AG04450 (cell line): ENCODE measurements at regions not wholly inside any gene's neighbourhood (a gene's known extent, or its start where the extent isn't known, plus 50 kb on each side); places are given as distances from the start of the nearest gene placed in this dataset.
"Not testable (repeated sequence)": the region's sequence is repeated elsewhere in the genome, so short reads cannot be mapped to it uniquely, and the experiment has no call there.

Experiments
- CTCF ChIA-PET: fragments of 300-600, 350-600 bp; formaldehyde crosslinking; extraction: SDS; loops from one replicate; lab custom pipeline; 2022; ENCODE audit warnings: antibody characterized with exemption, inconsistent platforms; lab: Charles Lee
- POLR2A ChIA-PET: fragments of 350-600 bp; formaldehyde crosslinking; extraction: SDS; loops from one replicate; lab custom pipeline; 2021; ENCODE audit warnings: antibody characterized with exemption, inconsistent platforms; lab: Yijun Ruan, JAX
- DNase-seq: peaks from one replicate; pipeline ENCODE4 v3.0.0-alpha.2; 2011; ENCODE audit warnings: low read depth, low spot score
- H3K27ac ChIP-seq: one replicate; pipeline ENCODE4 v1.5.1; 2012; ENCODE audit warnings: low read depth, low read length, control low read depth
- H3K27me3 ChIP-seq: one replicate; pipeline ENCODE4 v1.6.0; 2012; ENCODE audit warnings: low read length; ENCODE audit not compliant: control insufficient read depth, insufficient read depth
- H3K4me3 ChIP-seq: 2 replicates; pipeline ENCODE4 v1.5.1; 2011; ENCODE audit warnings: mild to moderate bottlenecking, low read depth, low read length, control low read depth
- H3K9me3 ChIP-seq: 2 replicates; pipeline ENCODE4 v1.5.1; 2012; ENCODE audit warnings: low read length; ENCODE audit not compliant: control insufficient read depth, insufficient read depth
- TF ChIP-seq, protein P1 (sequence below): IDR thresholded peaks from 2 replicates; pipeline ENCODE4 v1.5.1; 2011; ENCODE audit warnings: low read depth, low read length, control low read depth, inconsistent platforms

DNA sequence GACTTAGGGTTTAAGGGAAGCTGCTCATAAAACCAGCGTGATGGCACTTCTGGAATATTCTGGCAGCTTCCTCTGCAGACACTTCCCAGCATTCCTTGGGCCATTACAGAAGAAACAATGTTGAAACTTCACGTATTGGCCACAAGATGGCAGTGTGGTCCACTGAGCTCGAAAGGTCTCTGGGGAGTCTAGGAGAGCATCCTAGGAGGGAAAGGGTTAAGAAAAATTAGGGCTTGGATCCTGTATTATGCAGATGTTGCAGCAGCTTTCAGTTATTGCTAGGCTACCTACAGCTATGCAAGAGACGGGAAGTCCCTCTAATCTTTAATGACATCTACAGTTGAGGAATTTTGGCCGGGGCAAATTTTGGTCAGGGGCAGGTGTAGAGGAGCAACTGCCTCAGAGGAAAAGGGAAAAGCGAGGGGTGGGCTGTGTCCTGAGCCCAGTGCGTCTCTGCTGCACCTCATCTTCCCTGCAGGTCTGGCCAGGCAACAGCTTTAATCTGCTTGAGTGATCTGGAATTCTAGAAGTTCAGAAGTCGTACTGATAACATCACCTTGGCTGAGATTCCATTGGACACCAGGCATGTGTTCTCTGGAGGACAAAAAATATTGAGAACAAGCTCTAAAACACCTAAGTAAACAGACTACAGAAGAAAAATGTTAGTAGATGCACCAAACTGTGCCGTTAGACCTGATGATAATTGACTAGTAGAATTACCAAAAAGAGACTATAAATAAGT is 220.8 kb upstream of the PRSS58 start:
- TF ChIP-seq, protein P1, sequence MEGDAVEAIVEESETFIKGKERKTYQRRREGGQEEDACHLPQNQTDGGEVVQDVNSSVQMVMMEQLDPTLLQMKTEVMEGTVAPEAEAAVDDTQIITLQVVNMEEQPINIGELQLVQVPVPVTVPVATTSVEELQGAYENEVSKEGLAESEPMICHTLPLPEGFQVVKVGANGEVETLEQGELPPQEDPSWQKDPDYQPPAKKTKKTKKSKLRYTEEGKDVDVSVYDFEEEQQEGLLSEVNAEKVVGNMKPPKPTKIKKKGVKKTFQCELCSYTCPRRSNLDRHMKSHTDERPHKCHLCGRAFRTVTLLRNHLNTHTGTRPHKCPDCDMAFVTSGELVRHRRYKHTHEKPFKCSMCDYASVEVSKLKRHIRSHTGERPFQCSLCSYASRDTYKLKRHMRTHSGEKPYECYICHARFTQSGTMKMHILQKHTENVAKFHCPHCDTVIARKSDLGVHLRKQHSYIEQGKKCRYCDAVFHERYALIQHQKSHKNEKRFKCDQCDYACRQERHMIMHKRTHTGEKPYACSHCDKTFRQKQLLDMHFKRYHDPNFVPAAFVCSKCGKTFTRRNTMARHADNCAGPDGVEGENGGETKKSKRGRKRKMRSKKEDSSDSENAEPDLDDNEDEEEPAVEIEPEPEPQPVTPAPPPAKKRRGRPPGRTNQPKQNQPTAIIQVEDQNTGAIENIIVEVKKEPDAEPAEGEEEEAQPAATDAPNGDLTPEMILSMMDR: peak; percentile 61
- POLR2A ChIA-PET: no interaction called here
- Histone ChIP-seq H3K4me3 (no peak overlapping the region), H3K27ac (no peak overlapping the region), H3K27me3 (no peaks in the 10 kb centered on the region), H3K9me3 (no peaks in the 10 kb centered on the region)
- DNase-seq: no peak
- CTCF ChIA-PET: interaction anchor here (0.6 to 12.2 kb wide), 44 partner anchors 9 to 736 kb away, joined by 3 to 328 read pairs (median 5); no protein-coding TSS in a partner anchor

DNA sequence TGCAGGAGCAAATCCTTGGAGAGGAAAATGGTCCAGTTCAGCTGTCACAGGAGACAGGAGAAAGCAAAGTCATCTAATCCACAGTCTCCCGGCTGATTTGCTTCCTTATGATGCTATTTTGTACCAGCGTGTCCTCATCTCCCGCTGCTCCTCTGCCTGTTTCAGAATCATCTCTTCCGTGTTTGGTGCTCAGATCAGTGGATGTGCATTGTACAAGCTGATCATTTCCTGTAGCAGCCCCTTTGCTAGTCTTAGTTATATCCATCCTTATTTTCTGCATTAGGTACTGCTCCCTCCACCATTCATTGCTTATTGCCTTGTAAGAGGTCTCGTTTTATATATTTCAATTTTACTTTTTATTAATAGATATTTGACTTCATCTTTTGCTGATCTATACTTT is 219.9 kb upstream of the PRSS58 start:
- H3K27me3 ChIP-seq, DNase-seq, POLR2A ChIA-PET, H3K4me3 ChIP-seq, H3K9me3 ChIP-seq: not testable (repeated sequence)
- peak overlapping the region; percentile 31 for H3K27ac ChIP-seq
- CTCF ChIA-PET: interaction anchor here (0.6 to 12.2 kb wide), 36 partner anchors 9 to 336 kb away, joined by 3 to 328 read pairs (median 5); no protein-coding TSS in a partner anchor

DNA sequence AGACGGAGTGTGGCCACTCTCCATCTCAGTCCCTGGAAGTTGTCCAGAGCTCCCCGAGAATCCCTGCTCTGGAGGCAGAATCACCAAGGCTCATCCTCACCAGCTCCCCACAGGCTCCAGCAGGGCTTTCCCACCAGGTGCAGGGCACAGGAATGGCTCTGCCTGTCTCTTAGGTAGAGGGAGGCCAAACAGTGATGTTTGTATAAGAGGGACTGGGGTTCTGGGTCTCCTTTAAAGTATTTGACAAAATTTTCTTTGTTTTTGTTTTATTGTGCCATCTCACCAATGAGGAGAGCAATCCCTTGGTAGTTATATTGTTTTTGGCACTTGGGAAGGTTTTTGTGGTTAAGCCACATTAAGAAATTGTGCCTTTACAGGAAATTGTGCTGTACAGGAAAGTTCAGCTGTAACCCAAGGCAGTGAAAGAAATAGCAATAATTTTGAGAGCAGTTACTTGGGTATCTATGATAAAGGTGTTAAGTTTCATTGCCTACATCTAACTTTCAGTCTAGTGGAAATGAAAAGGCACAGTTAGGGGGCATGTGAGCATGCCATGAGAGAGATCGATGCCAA is 219.3 kb upstream of the PRSS58 start:
- Histone ChIP-seq H3K27me3 (no peaks in the 10 kb centered on the region), H3K4me3 (no peak overlapping the region), H3K27ac (no peak overlapping the region), H3K9me3 (no peaks in the 10 kb centered on the region)
- CTCF ChIA-PET: interaction anchor here (0.8 to 4.3 kb wide), 11 partner anchors 10 to 306 kb away, joined by 3 to 46 read pairs (median 4); no protein-coding TSS in a partner anchor
- no peak for DNase-seq
- POLR2A ChIA-PET: no interaction called here
- TF ChIP-seq, protein P1: no peak

DNA sequence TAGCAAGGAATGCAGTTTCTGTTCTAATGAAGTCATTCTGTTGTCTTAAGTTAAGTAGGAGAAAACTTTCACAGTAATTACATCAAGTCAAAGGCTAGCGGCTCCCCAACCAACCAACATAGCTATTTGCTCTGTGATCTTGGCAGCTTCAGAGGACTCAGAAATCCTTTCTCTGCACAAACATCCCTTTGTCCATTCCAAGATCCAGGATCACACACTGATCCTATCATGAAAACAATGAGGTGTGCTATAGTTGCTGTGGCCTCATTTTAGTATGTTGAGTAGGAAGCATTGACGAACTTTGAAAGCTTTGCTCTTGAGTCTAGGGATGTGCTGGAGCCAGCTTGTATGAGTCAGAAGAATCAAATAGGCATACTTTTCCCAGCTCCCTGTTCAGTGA is 218.2 kb upstream of the PRSS58 start:
- Histone ChIP-seq H3K4me3 (no peak overlapping the region), H3K27ac (no peak overlapping the region), H3K27me3 (no peaks in the 10 kb centered on the region), H3K9me3 (no peaks in the 10 kb centered on the region)
- POLR2A ChIA-PET: no interaction called here
- DNase-seq: no peak
- CTCF ChIA-PET: interaction anchor here (1.0 to 4.3 kb wide), 4 partner anchors 17 to 59 kb away, joined by 3 to 46 read pairs (median 3); no protein-coding TSS in a partner anchor
- TF ChIP-seq, protein P1: no peak

DNA sequence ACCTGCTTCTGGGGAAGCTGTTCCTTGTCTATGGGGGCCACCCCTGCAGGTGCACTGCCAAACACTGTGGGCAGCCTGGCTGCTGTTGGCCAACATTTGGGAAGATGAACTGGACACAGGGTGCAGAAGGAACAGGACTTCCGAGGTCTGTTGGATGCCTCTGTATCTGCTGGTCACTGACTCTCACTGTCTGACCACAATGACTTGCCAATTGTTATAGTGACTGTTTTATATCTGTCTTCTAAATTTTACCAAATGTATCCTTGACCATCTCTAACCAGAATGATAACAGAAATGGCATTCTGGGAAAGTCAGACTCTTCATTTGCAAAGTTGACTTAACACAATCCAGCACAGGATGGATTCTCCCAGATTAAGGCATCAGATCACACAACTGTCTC is 214.0 kb upstream of the PRSS58 start:
- CTCF ChIA-PET: interaction anchor here (1.1 to 3.2 kb wide), 5 partner anchors 10 to 114 kb away, joined by 3 to 35 read pairs (median 5); no protein-coding TSS in a partner anchor
- TF ChIP-seq, protein P1: no peak
- POLR2A ChIA-PET: no interaction called here
- no peak overlapping the region for H3K27ac ChIP-seq
- no peaks in the 10 kb centered on the region for H3K27me3 ChIP-seq
- no peak overlapping the region for H3K4me3 ChIP-seq
- DNase-seq: no peak
- H3K9me3 ChIP-seq: no peaks in the 10 kb centered on the region
